ENCODE measurements at regions not wholly inside any gene's neighbourhood (a gene's known extent, or its start where the extent isn't known, plus 50 kb on each side); places are given as distances from the start of the nearest gene placed in this dataset.

DNA sequence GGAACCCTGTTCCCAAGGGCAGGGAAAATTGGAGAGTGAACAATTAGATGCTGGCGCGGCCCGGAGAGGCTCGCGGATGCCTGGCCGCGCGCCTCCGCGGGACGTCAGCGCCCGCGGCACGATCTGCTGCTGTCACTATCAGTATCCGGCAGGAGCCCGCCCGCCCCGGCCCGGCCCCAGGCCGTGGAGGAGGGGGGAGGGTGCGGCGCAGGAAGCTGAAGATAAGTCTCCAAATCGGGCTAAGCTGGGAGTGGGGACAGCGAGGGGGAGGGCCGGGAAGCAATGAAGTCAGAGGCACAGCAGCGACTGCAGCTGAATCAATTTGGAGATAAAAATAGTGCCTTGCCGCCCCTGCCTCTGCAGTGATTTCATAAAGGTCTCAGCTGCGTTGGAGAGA lies 441.5 kb upstream of the KLF12 start:
- H3K4me1 ChIP-seq (ENCODE audit: insufficient read depth), result peaks cover 24% of the 10 kb centered on the region; the same call in 1 of the 2 replicates
- H3K4me3 ChIP-seq, result peak overlapping the region; percentile 71
- Mint-ChIP-seq H3K4me3 (peak overlapping the region; percentile 75), H3K27me3 (ENCODE audit: insufficient read depth, low read depth, poor library complexity) (peaks cover 7% of the 10 kb centered on the region), H3K27ac (no peak overlapping the region), H3K4me1 (peaks cover 22% of the 10 kb centered on the region), H3K36me3 (ENCODE audit: low read depth) (no peaks in the 10 kb centered on the region), H3K9me3 (no peaks in the 10 kb centered on the region)
- H3K9me2 ChIP-seq (ENCODE audit: insufficient read depth), result no peaks in the 10 kb centered on the region; the same call in 1 of the 2 replicates
- no peaks in the 10 kb centered on the region for H4K20me1 ChIP-seq (replicated peaks; ENCODE audit: insufficient read depth)
- H3K27me3 ChIP-seq (ENCODE audit: insufficient read depth), result peaks cover 17% of the 10 kb centered on the region; the same call in 1 of the 2 replicates
- peak; percentile 86 for DNase-seq (ENCODE audit: low spot score)
- ATAC-seq, result peak; percentile 95
- no peaks in the 10 kb centered on the region for H3F3A ChIP-seq (replicated peaks; ENCODE audit: low read depth)
- no peaks in the 10 kb centered on the region for H3K36me3 ChIP-seq (ENCODE audit: insufficient read depth)
- peak overlapping the region; percentile 100 for H2AFZ ChIP-seq
- TF ChIP-seq ZNF114 (CRISPR knock-in tag; IDR thresholded peaks at IDR 0.05) (no peak), ZNF462 (CRISPR knock-in tag; IDR thresholded peaks at IDR 0.05) (no peak), STAT1 (IDR thresholded peaks at IDR 0.05; ENCODE audit: unreplicated experiment) (no peak), CREB1 (CRISPR knock-in tag; IDR thresholded peaks at IDR 0.05; ENCODE audit: low read depth) (peak; percentile 64), POLR2AphosphoS5 (IDR thresholded peaks at IDR 0.05; ENCODE audit: low read depth) (no peak), NANOG (IDR thresholded peaks at IDR 0.05; ENCODE audit: borderline replicate concordance) (no peak), ETS1 (IDR thresholded peaks at IDR 0.05) (no peak)
- no peak overlapping the region for H3K27ac ChIP-seq (ENCODE audit: low read depth)
- H3K4me2 ChIP-seq, result peak overlapping the region; percentile 98
- H3K79me2 ChIP-seq (replicated peaks; ENCODE audit: insufficient read depth), result no peaks in the 10 kb centered on the region
